Naive thymus-derived CD8-positive, alpha-beta T cell (primary cell): ENCODE measurements at regions not wholly inside any gene's neighbourhood (a gene's known extent, or its start where the extent isn't known, plus 50 kb on each side); places are given as distances from the start of the nearest gene placed in this dataset.

Source experiments
- ATAC-seq, 2 donors: fragments of 150-1000 bp; cut with Tn5 transposase in 1 of 2; sonication (Bioruptor Pico), chemical (Tn5 transposase) in 1 of 2; 1 replicate in 1 of 2; 2 replicates in 1 of 2; pipeline ENCODE4 v1.10.0; 2021; ENCODE audit warnings: mild to moderate bottlenecking in 2 of 2, moderate library complexity in 2 of 2
- POLR2A ChIA-PET: fragments of 350-600 bp; sonication (Branson Sonifier 250); formaldehyde crosslinking; loops from one replicate; lab custom pipeline; 2021; ENCODE audit warnings: antibody characterized with exemption; lab: Charles Lee
- DNase-seq, 10 donors: peaks; one replicate each; pipeline versions ENCODE4 v3.0.0 to v3.0.0-alpha.2; 2020 to 2022
- H3K27ac Mint-ChIP-seq, 10 donors: one replicate each; pipeline ENCODE4 v1.8.0; 2020 to 2022; ENCODE audit warnings: mild to moderate bottlenecking in 10 of 10, mixed read lengths in 10 of 10, moderate library complexity in 4 of 10, inconsistent platforms in 1 of 10
- H3K27me3 Mint-ChIP-seq, 5 donors: one replicate each; pipeline ENCODE4 v1.8.0; 2021 to 2022; ENCODE audit warnings: mixed read lengths in 5 of 5
- H3K36me3 Mint-ChIP-seq, 3 donors: one replicate each; pipeline ENCODE4 v1.8.0; 2020 to 2022; ENCODE audit warnings: mixed read lengths in 3 of 3, mild to moderate bottlenecking in 2 of 3, inconsistent platforms in 1 of 3
- H3K4me1 Mint-ChIP-seq, 4 donors: one replicate each; pipeline ENCODE4 v1.8.0; 2021 to 2022; ENCODE audit warnings: mixed read lengths in 4 of 4
- H3K4me3 Mint-ChIP-seq, 10 donors: one replicate each; pipeline ENCODE4 v1.8.0; 2020 to 2022; ENCODE audit warnings: mild to moderate bottlenecking in 10 of 10, mixed read lengths in 10 of 10, moderate library complexity in 6 of 10, inconsistent platforms in 1 of 10
- H3K9me3 Mint-ChIP-seq, 9 donors: one replicate each; pipeline ENCODE4 v1.8.0; 2020 to 2022; ENCODE audit warnings: mixed read lengths in 9 of 9, mild to moderate bottlenecking in 3 of 9, inconsistent platforms in 1 of 9, moderate library complexity in 1 of 9

- ATAC-seq, result no peak
- Mint-ChIP-seq H3K4me3 (no peak overlapping the region), H3K27me3 (peaks cover 0 to 3% (median 0%) of the 10 kb centered on the region in 5 donors), H3K27ac (no peak overlapping the region), H3K9me3 (peaks cover 0 to 22% (median 2%) of the 10 kb centered on the region in 9 donors), H3K4me1 (no peaks in the 10 kb centered on the region), H3K36me3 (no peaks in the 10 kb centered on the region)
- POLR2A ChIA-PET, result no interaction called here
- no peak for DNase-seq
These were observed 509.9 kb upstream of the POU3F2 start for GRCh38 chr6:98324446-98324845.

GRCh38 chr6:98325366-98325765 is 509.0 kb upstream of the POU3F2 start:
- no peaks in the 10 kb centered on the region for H3K36me3 Mint-ChIP-seq
- POLR2A ChIA-PET, result no interaction called here
- H3K4me3 Mint-ChIP-seq, result no peak overlapping the region
- H3K27me3 Mint-ChIP-seq, result no peaks in the 10 kb centered on the region
- no peak overlapping the region for H3K27ac Mint-ChIP-seq
- H3K9me3 Mint-ChIP-seq, result peaks cover 0 to 22% (median 2%) of the 10 kb centered on the region in 9 donors
- H3K4me1 Mint-ChIP-seq, result no peaks in the 10 kb centered on the region
- no peak for DNase-seq
- ATAC-seq, result no peak

- ATAC-seq, result no peak
- H3K9me3 Mint-ChIP-seq, result peaks cover 0 to 5% (median 0%) of the 10 kb centered on the region in 9 donors
- H3K36me3 Mint-ChIP-seq, result no peaks in the 10 kb centered on the region
- no peaks in the 10 kb centered on the region for H3K27me3 Mint-ChIP-seq
- H3K4me1 Mint-ChIP-seq, result no peaks in the 10 kb centered on the region
- no peak overlapping the region for H3K27ac Mint-ChIP-seq
- no peak overlapping the region for H3K4me3 Mint-ChIP-seq
- DNase-seq, result no peak
- POLR2A ChIA-PET, result no interaction called here
These were observed 501.1 kb upstream of the POU3F2 start for GRCh38 chr6:98333273-98333672.

- ATAC-seq, result no peak
- no peaks in the 10 kb centered on the region for H3K36me3 Mint-ChIP-seq
- peaks cover 0 to 2% (median 0%) of the 10 kb centered on the region in 9 donors for H3K9me3 Mint-ChIP-seq
- POLR2A ChIA-PET, result no interaction called here
- H3K27ac Mint-ChIP-seq, result no peak overlapping the region
- no peak overlapping the region for H3K4me3 Mint-ChIP-seq
- no peaks in the 10 kb centered on the region for H3K27me3 Mint-ChIP-seq
- DNase-seq, result no peak
- no peaks in the 10 kb centered on the region for H3K4me1 Mint-ChIP-seq
These were observed 498.8 kb upstream of the POU3F2 start for GRCh38 chr6:98335594-98335993.

GRCh38 chr6:98339506-98339905 is 494.9 kb upstream of the POU3F2 start:
- H3K4me3 Mint-ChIP-seq, result no peak overlapping the region

GRCh38 chr6:98343004-98343403 is 491.4 kb upstream of the POU3F2 start:
- no peak for ATAC-seq
- POLR2A ChIA-PET, result no interaction called here
- Mint-ChIP-seq H3K27me3 (no peaks in the 10 kb centered on the region), H3K9me3 (peaks cover 0 to 4% (median 0%) of the 10 kb centered on the region in 9 donors), H3K4me3 (no peak overlapping the region), H3K27ac (no peak overlapping the region), H3K36me3 (no peaks in the 10 kb centered on the region), H3K4me1 (no peaks in the 10 kb centered on the region)
- DNase-seq, result no peak

More at GRCh38 chr6:98339506-98339905, 494.9 kb upstream of the POU3F2 start:
- Mint-ChIP-seq H3K27me3 (no peaks in the 10 kb centered on the region), H3K4me1 (no peaks in the 10 kb centered on the region), H3K27ac (no peak overlapping the region), H3K9me3 (no peaks in the 10 kb centered on the region), H3K36me3 (no peaks in the 10 kb centered on the region)
- POLR2A ChIA-PET, result interaction anchor here (0.7 kb wide), 1 partner anchor 70 kb away, joined by 3 read pairs; no protein-coding TSS in a partner anchor
- ATAC-seq (no peak), DNase-seq (no peak)

- H3K27ac Mint-ChIP-seq, result no peak overlapping the region
- H3K27me3 Mint-ChIP-seq, result no peaks in the 10 kb centered on the region
- no peaks in the 10 kb centered on the region for H3K4me1 Mint-ChIP-seq
- H3K36me3 Mint-ChIP-seq, result no peaks in the 10 kb centered on the region
- DNase-seq, result no peak
- peaks cover 0 to 4% (median 0%) of the 10 kb centered on the region in 9 donors for H3K9me3 Mint-ChIP-seq
- POLR2A ChIA-PET, result no interaction called here
- no peak for ATAC-seq
- no peak overlapping the region for H3K4me3 Mint-ChIP-seq
These were observed 490.6 kb upstream of the POU3F2 start for GRCh38 chr6:98343797-98344196.

- POLR2A ChIA-PET, result no interaction called here
- DNase-seq, result no peak
- Mint-ChIP-seq H3K36me3 (no peaks in the 10 kb centered on the region), H3K4me3 (no peak overlapping the region), H3K27ac (no peak overlapping the region), H3K4me1 (no peaks in the 10 kb centered on the region), H3K9me3 (peaks cover 0 to 5% (median 0%) of the 10 kb centered on the region in 9 donors), H3K27me3 (no peaks in the 10 kb centered on the region)
- ATAC-seq, result no peak
These were observed 482.0 kb upstream of the POU3F2 start for GRCh38 chr6:98352348-98352747.

GRCh38 chr6:98358173-98358572 is 476.2 kb upstream of the POU3F2 start:
- H3K27ac Mint-ChIP-seq, result no peak overlapping the region
- H3K36me3 Mint-ChIP-seq, result no peaks in the 10 kb centered on the region
- no peak overlapping the region for H3K4me3 Mint-ChIP-seq
- ATAC-seq, result no peak
- no peaks in the 10 kb centered on the region for H3K27me3 Mint-ChIP-seq
- DNase-seq, result no peak
- peaks cover 0 to 3% (median 0%) of the 10 kb centered on the region in 9 donors for H3K9me3 Mint-ChIP-seq
- H3K4me1 Mint-ChIP-seq, result no peaks in the 10 kb centered on the region
- POLR2A ChIA-PET, result no interaction called here

GRCh38 chr6:98366371-98366770 is 468.0 kb upstream of the POU3F2 start:
- Mint-ChIP-seq H3K9me3 (peaks cover 0 to 20% (median 0%) of the 10 kb centered on the region in 9 donors), H3K4me1 (no peaks in the 10 kb centered on the region), H3K36me3 (no peaks in the 10 kb centered on the region), H3K27ac (no peak overlapping the region), H3K4me3 (no peak overlapping the region), H3K27me3 (no peaks in the 10 kb centered on the region)
- no peak for ATAC-seq
- no peak for DNase-seq
- POLR2A ChIA-PET, result no interaction called here

GRCh38 chr6:98380589-98380988 is 453.8 kb upstream of the POU3F2 start:
- H3K27ac Mint-ChIP-seq, result no peak overlapping the region
- DNase-seq (no peak), ATAC-seq (no peak)
- no peaks in the 10 kb centered on the region for H3K4me1 Mint-ChIP-seq
- POLR2A ChIA-PET, result no interaction called here
- H3K4me3 Mint-ChIP-seq, result no peak overlapping the region
- H3K9me3 Mint-ChIP-seq, result peaks cover 0 to 20% (median 2%) of the 10 kb centered on the region in 9 donors
- no peaks in the 10 kb centered on the region for H3K36me3 Mint-ChIP-seq
- H3K27me3 Mint-ChIP-seq, result no peaks in the 10 kb centered on the region

GRCh38 chr6:98382246-98382645 is 452.1 kb upstream of the POU3F2 start:
- H3K4me1 Mint-ChIP-seq, result no peaks in the 10 kb centered on the region
- POLR2A ChIA-PET, result no interaction called here
- H3K27me3 Mint-ChIP-seq, result no peaks in the 10 kb centered on the region
- no peak overlapping the region for H3K4me3 Mint-ChIP-seq
- no peak for DNase-seq
- ATAC-seq, result no peak
- H3K36me3 Mint-ChIP-seq, result no peaks in the 10 kb centered on the region
- H3K27ac Mint-ChIP-seq, result no peak overlapping the region
- peaks cover 0 to 10% (median 2%) of the 10 kb centered on the region in 9 donors for H3K9me3 Mint-ChIP-seq

- H3K9me3 Mint-ChIP-seq, result peaks cover 0 to 10% (median 0%) of the 10 kb centered on the region in 9 donors
These were observed 450.0 kb upstream of the POU3F2 start for GRCh38 chr6:98384334-98384733.

GRCh38 chr6:98384801-98385200 is 449.6 kb upstream of the POU3F2 start:
- H3K36me3 Mint-ChIP-seq, result no peaks in the 10 kb centered on the region
- H3K27me3 Mint-ChIP-seq, result no peaks in the 10 kb centered on the region
- DNase-seq, result no peak
- no peak overlapping the region for H3K4me3 Mint-ChIP-seq
- no peak overlapping the region for H3K27ac Mint-ChIP-seq
- peaks cover 0 to 10% (median 1%) of the 10 kb centered on the region in 9 donors for H3K9me3 Mint-ChIP-seq
- POLR2A ChIA-PET, result no interaction called here
- no peaks in the 10 kb centered on the region for H3K4me1 Mint-ChIP-seq
- no peak for ATAC-seq

More at GRCh38 chr6:98384334-98384733, 450.0 kb upstream of the POU3F2 start:
- H3K27ac Mint-ChIP-seq, result no peak overlapping the region
- DNase-seq, result no peak
- H3K4me3 Mint-ChIP-seq, result no peak overlapping the region
- POLR2A ChIA-PET, result no interaction called here
- H3K4me1 Mint-ChIP-seq, result no peaks in the 10 kb centered on the region
- ATAC-seq, result no peak
- no peaks in the 10 kb centered on the region for H3K27me3 Mint-ChIP-seq
- H3K36me3 Mint-ChIP-seq, result no peaks in the 10 kb centered on the region
